ENCODE measurements at regions not wholly inside any gene's neighbourhood (a gene's known extent, or its start where the extent isn't known, plus 50 kb on each side); places are given as distances from the start of the nearest gene placed in this dataset.

GRCh38 chr17:31715446-31715845 is 143.6 kb downstream of the COPRS start:
- TF ChIP-seq CTCF (IDR thresholded peaks at IDR 0.05; ENCODE audit: control extremely low read depth, extremely low read depth, low read depth, missing control alignments): no peak
- CTCF ChIA-PET: no interaction called here
- POLR2A ChIA-PET: no interaction called here
- no peak for DNase-seq (ENCODE audit: extremely low spot score)

GRCh38 chr17:31704483-31704882 is 154.6 kb downstream of the COPRS start:
- TF ChIP-seq CTCF (IDR thresholded peaks at IDR 0.05; ENCODE audit: control extremely low read depth, extremely low read depth, low read depth, missing control alignments): no peak
- ChIA-PET POLR2A (no interaction called here), CTCF (no interaction called here)
- DNase-seq (ENCODE audit: extremely low spot score): no peak

- DNase-seq (ENCODE audit: extremely low spot score): no peak
- POLR2A ChIA-PET: no interaction called here
- CTCF ChIA-PET: no interaction called here
- TF ChIP-seq CTCF (IDR thresholded peaks at IDR 0.05; ENCODE audit: control extremely low read depth, extremely low read depth, low read depth, missing control alignments): no peak
Measured at GRCh38 chr17:31702041-31702440, 157.0 kb downstream of the COPRS start.

GRCh38 chr17:31700973-31701372 is 158.1 kb downstream of the COPRS start:
- TF ChIP-seq CTCF (IDR thresholded peaks at IDR 0.05; ENCODE audit: control extremely low read depth, extremely low read depth, low read depth, missing control alignments): no peak
- POLR2A ChIA-PET: no interaction called here
- CTCF ChIA-PET: interaction anchor here (0.9 kb wide), 1 partner anchor 15 kb away, joined by 3 read pairs; no protein-coding TSS in a partner anchor
- no peak for DNase-seq (ENCODE audit: extremely low spot score)

GRCh38 chr17:31699886-31700285 is 159.2 kb downstream of the COPRS start:
- no peak for DNase-seq (ENCODE audit: extremely low spot score)
- TF ChIP-seq CTCF (IDR thresholded peaks at IDR 0.05; ENCODE audit: control extremely low read depth, extremely low read depth, low read depth, missing control alignments): no peak
- ChIA-PET CTCF (no interaction called here), POLR2A (no interaction called here)

GRCh38 chr17:31699281-31699680 is 159.8 kb downstream of the COPRS start:
- ChIA-PET CTCF (no interaction called here), POLR2A (no interaction called here)
- no peak for DNase-seq (ENCODE audit: extremely low spot score)
- no peak for TF ChIP-seq CTCF (IDR thresholded peaks at IDR 0.05; ENCODE audit: control extremely low read depth, extremely low read depth, low read depth, missing control alignments)

GRCh38 chr17:31698751-31699150 is 160.3 kb downstream of the COPRS start:
- ChIA-PET POLR2A (no interaction called here), CTCF (no interaction called here)
- DNase-seq (ENCODE audit: extremely low spot score): no peak
- no peak for TF ChIP-seq CTCF (IDR thresholded peaks at IDR 0.05; ENCODE audit: control extremely low read depth, extremely low read depth, low read depth, missing control alignments)

Measured in GM10248 (cell line).